ENCODE measurements at regions not wholly inside any gene's neighbourhood (a gene's known extent, or its start where the extent isn't known, plus 50 kb on each side); places are given as distances from the start of the nearest gene placed in this dataset.
"Not testable (repeated sequence)": the region's sequence is repeated elsewhere in the genome, so short reads cannot be mapped to it uniquely, and the experiment has no call there.

- DNase-seq = not testable (repeated sequence)
Measured at GRCh38 chr3:144023543-144023942, 51.9 kb downstream of the DIPK2A start.

- DNase-seq = peak; percentile 88
Measured at GRCh38 chr3:144028798-144029411, 57.3 kb downstream of the DIPK2A start.

GRCh38 chr3:144029769-144030168, 58.1 kb downstream of the DIPK2A start:
- no peak for DNase-seq

- no peak for DNase-seq
Measured at GRCh38 chr3:144031938-144032337, 60.3 kb downstream of the DIPK2A start.

- DNase-seq = peak; percentile 14
Measured at GRCh38 chr3:144032531-144033239, 61.1 kb downstream of the DIPK2A start.

- no peak for DNase-seq
Measured at GRCh38 chr3:144033240-144033589, 61.6 kb downstream of the DIPK2A start.

GRCh38 chr3:144033863-144034262, 62.2 kb downstream of the DIPK2A start:
- DNase-seq = no peak

- no peak for DNase-seq
Measured at GRCh38 chr3:144034715-144035290, 63.2 kb downstream of the DIPK2A start.

- DNase-seq = no peak
Measured at GRCh38 chr3:144036498-144036897, 64.9 kb downstream of the DIPK2A start.

- DNase-seq = no peak
Measured at GRCh38 chr3:144039661-144040060, 68.0 kb downstream of the DIPK2A start.

GRCh38 chr3:144041960-144042556, 70.4 kb downstream of the DIPK2A start:
- DNase-seq = no peak

- no peak for DNase-seq
Measured at GRCh38 chr3:144045766-144046165, 74.1 kb downstream of the DIPK2A start.

- no peak for DNase-seq
Measured at GRCh38 chr3:144049374-144049773, 77.8 kb downstream of the DIPK2A start.

GRCh38 chr3:144051211-144051610, 79.6 kb downstream of the DIPK2A start:
- no peak for DNase-seq

- DNase-seq = no peak
Measured at GRCh38 chr3:144052275-144052674, 80.7 kb downstream of the DIPK2A start.

- no peak for DNase-seq
Measured at GRCh38 chr3:144053121-144053520, 81.5 kb downstream of the DIPK2A start.

GRCh38 chr3:144054766-144055165, 83.1 kb downstream of the DIPK2A start:
- DNase-seq = no peak

GRCh38 chr3:144055604-144056003, 84.0 kb downstream of the DIPK2A start:
- no peak for DNase-seq

- DNase-seq = no peak
Measured at GRCh38 chr3:144058713-144059112, 87.1 kb downstream of the DIPK2A start.

GRCh38 chr3:144059481-144059880, 87.9 kb downstream of the DIPK2A start:
- no peak for DNase-seq

GRCh38 chr3:144060881-144061280, 89.3 kb downstream of the DIPK2A start:
- DNase-seq = no peak

GRCh38 chr3:144063306-144063705, 91.7 kb downstream of the DIPK2A start:
- no peak for DNase-seq

- no peak for DNase-seq
Measured at GRCh38 chr3:144067059-144067458, 95.4 kb downstream of the DIPK2A start.

GRCh38 chr3:144073698-144074097, 102.1 kb downstream of the DIPK2A start:
- no peak for DNase-seq
